OCI-LY3 (cell line): ENCODE measurements at regions not wholly inside any gene's neighbourhood (a gene's known extent, or its start where the extent isn't known, plus 50 kb on each side); places are given as distances from the start of the nearest gene placed in this dataset.

ENCODE experiments used
- H2AFZ ChIP-seq: fragments of 200-600, 300-600 bp; shearing (Covaris generic); 2 replicates; pipeline ENCODE4 v1.6.0; 2014; ENCODE audit warnings: antibody characterized with exemption, low read depth, low read length
- H3K27ac ChIP-seq: fragments of 200-600, 300-600 bp; sonication (generic); 2 replicates; pipeline ENCODE4 v1.5.1; 2014; ENCODE audit warnings: mild to moderate bottlenecking, low read length, moderate library complexity, mixed read lengths
- H3K27me3 ChIP-seq: fragments of 200-600, 300-600 bp; sonication (generic); 2 replicates; pipeline ENCODE4 v1.6.1; 2014; ENCODE audit warnings: low read depth, low read length, mixed read lengths
- H3K36me3 ChIP-seq: fragments of 200-600, 300-600 bp; sonication (generic); replicated peaks from 2 replicates; pipeline ENCODE3; 2014; ENCODE audit warnings: low read depth, low read length, mixed read lengths
- H3K4me1 ChIP-seq: fragments of 300-600, 200-600 bp; sonication (generic); 2 replicates; pipeline ENCODE4 v1.6.1; 2014; ENCODE audit warnings: low read length, mixed read lengths
- H3K4me2 ChIP-seq: fragments of 200-600, 300-600 bp; sonication (generic); 2 replicates; pipeline ENCODE4 v1.6.1; 2014; ENCODE audit warnings: low read length, mixed read lengths
- H3K4me3 ChIP-seq: fragments of 300-600, 200-600 bp; sonication (generic); 2 replicates; pipeline ENCODE4 v1.5.1; 2014; ENCODE audit warnings: antibody characterized with exemption, mild to moderate bottlenecking, low read length, moderate library complexity
- H3K79me2 ChIP-seq: fragments of 300-600, 200-600 bp; shearing (Covaris generic); 2 replicates; pipeline ENCODE4 v1.6.1; 2014; ENCODE audit warnings: mild to moderate bottlenecking, low read length, mixed read lengths
- H3K9ac ChIP-seq: fragments of 300-600, 200-600 bp; shearing (Covaris generic); 2 replicates; pipeline ENCODE4 v1.6.0; 2014; ENCODE audit warnings: mild to moderate bottlenecking, low read length, moderate library complexity
- H3K9me3 ChIP-seq: fragments of 200-600, 300-600 bp; shearing (Covaris generic); 2 replicates; pipeline ENCODE4 v1.6.1; 2014; ENCODE audit warnings: low read length, mixed read lengths; ENCODE audit not compliant: insufficient read depth
- H4K20me1 ChIP-seq: fragments of 200-600, 300-600 bp; sonication (generic); 2 replicates; pipeline ENCODE4 v1.6.1; 2016; ENCODE audit warnings: low read length, mixed read lengths; ENCODE audit not compliant: insufficient read depth
- EZH2phosphoT487 ChIP-seq: fragments of 200-600 bp; shearing (Covaris generic); IDR thresholded peaks from 2 replicates; pipeline ENCODE4 v1.6.1; 2018; ENCODE audit warnings: antibody characterized with exemption, mixed run types, low read depth
- TF ChIP-seq, protein P1 (sequence below): fragments of 200-600, 300-600 bp; sonication (generic); IDR thresholded peaks from 2 replicates; pipeline ENCODE4 v1.5.1; 2014; ENCODE audit warnings: antibody characterized with exemption, low read length, low read depth

DNA sequence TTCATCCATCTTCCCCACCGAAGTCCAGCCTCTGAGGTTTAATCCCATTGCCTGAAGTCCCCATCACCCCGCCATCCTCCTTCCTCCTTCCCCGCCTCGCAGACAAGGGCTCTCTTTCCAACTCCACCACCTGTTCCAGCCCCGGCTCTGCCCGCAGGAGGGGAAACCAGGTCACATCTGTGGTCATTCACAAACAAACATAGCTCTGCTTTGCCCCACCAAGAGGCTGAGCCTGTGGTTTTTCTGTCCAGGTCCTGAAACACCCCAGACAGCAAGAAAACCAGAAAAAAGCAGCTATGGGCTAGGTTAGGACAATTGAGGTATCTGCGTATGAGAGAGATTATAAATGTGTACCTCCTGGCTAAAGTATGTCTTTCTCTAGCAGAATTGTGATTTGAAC is 144.7 kb downstream of the GLI2 start:
- Histone ChIP-seq H4K20me1 (no peaks in the 10 kb centered on the region), H3K27ac (no peak overlapping the region), H3K27me3 (peaks cover 10% of the 10 kb centered on the region; the same call in 1 of the 2 replicates), H3K4me3 (no peak overlapping the region), H3K4me1 (0 out of 2 replicates have a peak, but pooled peaks cover 1% of the 10 kb centered on the region), H3K9ac (no peak overlapping the region), H3K36me3 (no peaks in the 10 kb centered on the region), H3K79me2 (no peaks in the 10 kb centered on the region), H3K4me2 (no peak overlapping the region), H3K9me3 (no peaks in the 10 kb centered on the region), H2AFZ (no peak overlapping the region)
- no peak for TF ChIP-seq EZH2phosphoT487
- TF ChIP-seq, protein P1, sequence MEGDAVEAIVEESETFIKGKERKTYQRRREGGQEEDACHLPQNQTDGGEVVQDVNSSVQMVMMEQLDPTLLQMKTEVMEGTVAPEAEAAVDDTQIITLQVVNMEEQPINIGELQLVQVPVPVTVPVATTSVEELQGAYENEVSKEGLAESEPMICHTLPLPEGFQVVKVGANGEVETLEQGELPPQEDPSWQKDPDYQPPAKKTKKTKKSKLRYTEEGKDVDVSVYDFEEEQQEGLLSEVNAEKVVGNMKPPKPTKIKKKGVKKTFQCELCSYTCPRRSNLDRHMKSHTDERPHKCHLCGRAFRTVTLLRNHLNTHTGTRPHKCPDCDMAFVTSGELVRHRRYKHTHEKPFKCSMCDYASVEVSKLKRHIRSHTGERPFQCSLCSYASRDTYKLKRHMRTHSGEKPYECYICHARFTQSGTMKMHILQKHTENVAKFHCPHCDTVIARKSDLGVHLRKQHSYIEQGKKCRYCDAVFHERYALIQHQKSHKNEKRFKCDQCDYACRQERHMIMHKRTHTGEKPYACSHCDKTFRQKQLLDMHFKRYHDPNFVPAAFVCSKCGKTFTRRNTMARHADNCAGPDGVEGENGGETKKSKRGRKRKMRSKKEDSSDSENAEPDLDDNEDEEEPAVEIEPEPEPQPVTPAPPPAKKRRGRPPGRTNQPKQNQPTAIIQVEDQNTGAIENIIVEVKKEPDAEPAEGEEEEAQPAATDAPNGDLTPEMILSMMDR: no peak

DNA sequence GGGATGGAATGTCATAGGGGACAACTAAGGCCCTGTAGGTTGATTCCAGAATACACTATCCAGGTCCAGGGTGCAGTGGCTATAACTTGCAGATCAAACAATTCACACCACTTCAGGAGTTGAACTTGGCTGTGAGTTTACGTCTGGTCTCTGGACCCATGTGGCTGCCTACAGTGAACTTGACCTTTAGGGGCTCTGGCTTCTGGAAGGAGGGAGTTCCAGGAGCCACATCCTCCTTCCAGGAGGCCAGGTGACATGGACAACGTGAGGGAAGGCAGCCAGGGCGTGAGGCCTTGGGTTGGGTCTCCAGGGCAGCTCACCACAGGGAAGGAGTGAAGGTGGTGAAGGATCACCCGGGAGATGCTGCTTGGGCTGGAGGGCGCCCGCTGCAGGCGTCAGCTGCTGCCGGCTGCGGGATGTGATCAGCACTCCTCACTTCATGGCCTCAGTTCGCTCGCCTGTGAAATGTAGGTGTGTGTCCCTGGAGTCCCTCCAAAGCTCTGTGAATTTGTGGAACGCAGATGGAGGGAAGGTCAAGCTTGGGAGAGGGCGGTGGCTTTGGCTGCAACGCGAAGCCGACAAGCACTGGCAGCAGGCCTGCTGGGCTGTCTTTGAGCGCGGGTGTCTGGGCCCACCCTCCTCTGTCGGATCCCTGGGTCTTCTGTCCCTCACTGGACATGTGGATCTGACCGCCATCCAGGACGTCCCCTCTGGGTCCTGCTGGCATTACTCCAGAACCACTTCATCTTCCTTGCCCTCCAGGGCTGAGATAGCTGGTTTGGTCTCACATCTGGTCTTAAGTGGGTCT is 146.5 kb downstream of the GLI2 start:
- Histone ChIP-seq H3K27ac (no peak overlapping the region), H3K4me1 (0 out of 2 replicates have a peak, but pooled peaks cover 5% of the 10 kb centered on the region), H3K4me2 (no peak overlapping the region), H2AFZ (no peak overlapping the region), H4K20me1 (no peaks in the 10 kb centered on the region), H3K4me3 (no peak overlapping the region), H3K36me3 (no peaks in the 10 kb centered on the region), H3K79me2 (no peaks in the 10 kb centered on the region), H3K9me3 (no peaks in the 10 kb centered on the region), H3K27me3 (peaks cover 10% of the 10 kb centered on the region; the same call in 1 of the 2 replicates), H3K9ac (no peak overlapping the region)
- TF ChIP-seq EZH2phosphoT487: no peak
- TF ChIP-seq, protein P1: no peak

DNA sequence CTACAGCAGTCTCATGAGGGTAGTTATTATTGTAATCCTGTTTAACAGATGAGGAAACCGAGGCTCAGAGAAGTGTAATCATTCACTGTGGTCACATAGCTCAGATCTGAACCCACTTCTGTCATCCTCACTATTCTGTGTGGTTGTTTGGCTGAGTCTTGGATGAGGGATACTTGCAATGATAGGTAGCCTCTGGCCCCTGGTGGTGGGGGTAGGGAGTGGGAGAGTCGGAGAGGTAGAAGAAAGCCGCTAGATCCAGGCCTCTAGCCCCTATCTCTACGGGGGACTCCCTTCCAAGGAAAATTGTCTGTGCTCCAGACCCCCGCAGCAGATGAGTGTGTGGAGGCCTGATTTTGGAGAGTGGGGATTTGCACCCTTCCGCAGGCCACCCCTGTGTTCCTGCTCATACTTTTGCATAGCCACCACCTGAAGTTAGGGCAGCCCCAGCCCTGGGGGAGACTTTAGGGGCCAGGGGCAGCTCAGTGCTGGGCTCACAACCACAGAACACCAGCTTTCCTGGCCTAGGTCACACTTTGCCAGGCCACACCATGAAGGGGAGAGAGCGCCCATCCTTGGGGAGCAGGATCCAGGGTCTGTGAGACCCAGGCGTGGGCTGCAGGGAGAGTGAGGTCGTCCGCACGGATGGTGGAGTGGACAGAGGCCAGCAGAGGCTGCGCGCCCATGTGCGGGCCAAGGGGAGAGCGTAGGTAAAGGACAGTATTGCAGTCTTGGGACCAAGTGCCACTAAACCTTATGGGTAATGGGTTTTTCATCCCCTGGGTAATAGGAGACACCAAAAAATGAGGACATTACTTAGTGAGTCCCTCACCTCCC is 148.2 kb downstream of the GLI2 start:
- Histone ChIP-seq H3K79me2 (no peaks in the 10 kb centered on the region), H2AFZ (no peak overlapping the region), H4K20me1 (no peaks in the 10 kb centered on the region), H3K4me1 (0 out of 2 replicates have a peak, but pooled peaks cover 5% of the 10 kb centered on the region), H3K27ac (no peak overlapping the region), H3K4me2 (no peak overlapping the region), H3K36me3 (no peaks in the 10 kb centered on the region), H3K9me3 (no peaks in the 10 kb centered on the region), H3K9ac (no peak overlapping the region), H3K4me3 (no peak overlapping the region), H3K27me3 (peaks cover 14% of the 10 kb centered on the region; the same call in 1 of the 2 replicates)
- TF ChIP-seq EZH2phosphoT487: no peak
- TF ChIP-seq, protein P1: no peak
